ENCODE measurements at regions not wholly inside any gene's neighbourhood (a gene's known extent, or its start where the extent isn't known, plus 50 kb on each side); places are given as distances from the start of the nearest gene placed in this dataset.

GRCh38 chr12:74449872-74450271 is 87.8 kb upstream of the ATXN7L3B start:
- H3K27me3 ChIP-seq (ENCODE audit: control insufficient read depth in 4 of 4, insufficient read depth in 4 of 4, low read length in 3 of 4) = no peaks in the 10 kb centered on the region
- DNase-seq (ENCODE audit: low spot score) = no peak

DNA sequence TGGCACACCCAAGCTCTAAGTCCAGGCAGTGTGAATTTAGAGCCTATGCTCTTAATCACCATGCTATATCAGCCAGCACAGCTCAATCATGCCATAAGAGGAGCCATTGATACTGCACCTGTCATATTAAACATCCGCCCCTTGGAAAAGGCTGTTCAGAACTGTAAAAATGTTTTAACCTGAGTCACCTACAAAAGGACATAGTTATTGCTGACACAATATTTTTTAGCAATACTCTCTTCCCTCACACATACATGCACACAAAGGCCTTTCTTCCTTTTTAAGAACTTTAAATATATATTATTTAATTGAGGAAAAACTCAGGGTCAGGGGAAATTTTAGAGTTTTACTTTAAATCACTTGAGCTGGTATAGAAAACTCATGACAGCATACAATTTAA is 83.5 kb upstream of the ATXN7L3B start:
- H3K4me3 ChIP-seq (ENCODE audit: low read depth in 1 of 3, low read length in 3 of 3) = no peak overlapping the region
- H3K9me3 ChIP-seq (ENCODE audit: control insufficient read depth in 4 of 4, low read length in 3 of 4) = no peaks in the 10 kb centered on the region
- TF ChIP-seq, protein P1, sequence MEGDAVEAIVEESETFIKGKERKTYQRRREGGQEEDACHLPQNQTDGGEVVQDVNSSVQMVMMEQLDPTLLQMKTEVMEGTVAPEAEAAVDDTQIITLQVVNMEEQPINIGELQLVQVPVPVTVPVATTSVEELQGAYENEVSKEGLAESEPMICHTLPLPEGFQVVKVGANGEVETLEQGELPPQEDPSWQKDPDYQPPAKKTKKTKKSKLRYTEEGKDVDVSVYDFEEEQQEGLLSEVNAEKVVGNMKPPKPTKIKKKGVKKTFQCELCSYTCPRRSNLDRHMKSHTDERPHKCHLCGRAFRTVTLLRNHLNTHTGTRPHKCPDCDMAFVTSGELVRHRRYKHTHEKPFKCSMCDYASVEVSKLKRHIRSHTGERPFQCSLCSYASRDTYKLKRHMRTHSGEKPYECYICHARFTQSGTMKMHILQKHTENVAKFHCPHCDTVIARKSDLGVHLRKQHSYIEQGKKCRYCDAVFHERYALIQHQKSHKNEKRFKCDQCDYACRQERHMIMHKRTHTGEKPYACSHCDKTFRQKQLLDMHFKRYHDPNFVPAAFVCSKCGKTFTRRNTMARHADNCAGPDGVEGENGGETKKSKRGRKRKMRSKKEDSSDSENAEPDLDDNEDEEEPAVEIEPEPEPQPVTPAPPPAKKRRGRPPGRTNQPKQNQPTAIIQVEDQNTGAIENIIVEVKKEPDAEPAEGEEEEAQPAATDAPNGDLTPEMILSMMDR (IDR thresholded peaks at IDR 0.05; ENCODE audit: low read depth, low read length, missing input control) = no peak
- TF ChIP-seq GABPA (IDR thresholded peaks at IDR 0.05 in 1 of 2, conservative IDR thresholded peaks at IDR 0.05 in 1 of 2) (no peak), SP1 (IDR thresholded peaks at IDR 0.05) (no peak), YY1 (IDR thresholded peaks at IDR 0.05) (no peak), NR2F2 (IDR thresholded peaks at IDR 0.05) (no peak), JUND (IDR thresholded peaks at IDR 0.05) (no peak), FOXA2 (IDR thresholded peaks at IDR 0.05) (no peak), ZBTB33 (IDR thresholded peaks at IDR 0.05) (no peak), HNF4A (conservative IDR thresholded peaks at IDR 0.05) (no peak), HNF4G (IDR thresholded peaks at IDR 0.05) (no peak), TAF1 (conservative IDR thresholded peaks at IDR 0.05) (no peak), FOXA1 (IDR thresholded peaks at IDR 0.05) (no peak), RAD21 (IDR thresholded peaks at IDR 0.05) (no peak), EGR1 (IDR thresholded peaks at IDR 0.05; ENCODE audit: low read depth in 2 of 2) (no peak), RXRA (IDR thresholded peaks at IDR 0.05) (no peak)
- TF ChIP-seq, protein P2, sequence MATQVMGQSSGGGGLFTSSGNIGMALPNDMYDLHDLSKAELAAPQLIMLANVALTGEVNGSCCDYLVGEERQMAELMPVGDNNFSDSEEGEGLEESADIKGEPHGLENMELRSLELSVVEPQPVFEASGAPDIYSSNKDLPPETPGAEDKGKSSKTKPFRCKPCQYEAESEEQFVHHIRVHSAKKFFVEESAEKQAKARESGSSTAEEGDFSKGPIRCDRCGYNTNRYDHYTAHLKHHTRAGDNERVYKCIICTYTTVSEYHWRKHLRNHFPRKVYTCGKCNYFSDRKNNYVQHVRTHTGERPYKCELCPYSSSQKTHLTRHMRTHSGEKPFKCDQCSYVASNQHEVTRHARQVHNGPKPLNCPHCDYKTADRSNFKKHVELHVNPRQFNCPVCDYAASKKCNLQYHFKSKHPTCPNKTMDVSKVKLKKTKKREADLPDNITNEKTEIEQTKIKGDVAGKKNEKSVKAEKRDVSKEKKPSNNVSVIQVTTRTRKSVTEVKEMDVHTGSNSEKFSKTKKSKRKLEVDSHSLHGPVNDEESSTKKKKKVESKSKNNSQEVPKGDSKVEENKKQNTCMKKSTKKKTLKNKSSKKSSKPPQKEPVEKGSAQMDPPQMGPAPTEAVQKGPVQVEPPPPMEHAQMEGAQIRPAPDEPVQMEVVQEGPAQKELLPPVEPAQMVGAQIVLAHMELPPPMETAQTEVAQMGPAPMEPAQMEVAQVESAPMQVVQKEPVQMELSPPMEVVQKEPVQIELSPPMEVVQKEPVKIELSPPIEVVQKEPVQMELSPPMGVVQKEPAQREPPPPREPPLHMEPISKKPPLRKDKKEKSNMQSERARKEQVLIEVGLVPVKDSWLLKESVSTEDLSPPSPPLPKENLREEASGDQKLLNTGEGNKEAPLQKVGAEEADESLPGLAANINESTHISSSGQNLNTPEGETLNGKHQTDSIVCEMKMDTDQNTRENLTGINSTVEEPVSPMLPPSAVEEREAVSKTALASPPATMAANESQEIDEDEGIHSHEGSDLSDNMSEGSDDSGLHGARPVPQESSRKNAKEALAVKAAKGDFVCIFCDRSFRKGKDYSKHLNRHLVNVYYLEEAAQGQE (IDR thresholded peaks at IDR 0.05) = no peak
- TF ChIP-seq, protein P3, sequence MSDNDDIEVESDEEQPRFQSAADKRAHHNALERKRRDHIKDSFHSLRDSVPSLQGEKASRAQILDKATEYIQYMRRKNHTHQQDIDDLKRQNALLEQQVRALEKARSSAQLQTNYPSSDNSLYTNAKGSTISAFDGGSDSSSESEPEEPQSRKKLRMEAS (IDR thresholded peaks at IDR 0.05) = no peak
- no peak overlapping the region for H3K9ac ChIP-seq (ENCODE audit: low read depth in 1 of 2, low read length in 2 of 2)
- DNase-seq (ENCODE audit: low spot score) = no peak
- 97% methylated on average over 1 of the region's 1 CpG for WGBS
- H3K27me3 ChIP-seq (ENCODE audit: control insufficient read depth in 4 of 4, insufficient read depth in 4 of 4, low read length in 3 of 4) = no peaks in the 10 kb centered on the region
- no peaks in the 10 kb centered on the region for H3K4me1 ChIP-seq (ENCODE audit: control insufficient read depth in 4 of 4, insufficient read depth in 4 of 4, low read length in 3 of 4)
- no peak overlapping the region for H3K27ac ChIP-seq (ENCODE audit: low read depth in 1 of 2, low read length in 2 of 2)
- H3K36me3 ChIP-seq (ENCODE audit: control insufficient read depth in 4 of 4, insufficient read depth in 3 of 4, low read depth in 1 of 4, low read length in 3 of 4) = no peaks in the 10 kb centered on the region

More at GRCh38 chr12:74449872-74450271, 87.8 kb upstream of the ATXN7L3B start:
- no peaks in the 10 kb centered on the region for H3K9me3 ChIP-seq (ENCODE audit: control insufficient read depth in 4 of 4, low read length in 3 of 4)
- no peak overlapping the region for H3K27ac ChIP-seq (ENCODE audit: low read depth in 1 of 2, low read length in 2 of 2)
- TF ChIP-seq RXRA (IDR thresholded peaks at IDR 0.05) = no peak
- TF ChIP-seq FOXA2 (IDR thresholded peaks at IDR 0.05) = no peak
- TF ChIP-seq FOXA1 (IDR thresholded peaks at IDR 0.05) = no peak
- no peak for TF ChIP-seq TAF1 (conservative IDR thresholded peaks at IDR 0.05)
- TF ChIP-seq, protein P3 (IDR thresholded peaks at IDR 0.05) = no peak
- no peak for TF ChIP-seq SP1 (IDR thresholded peaks at IDR 0.05)
- no peak for TF ChIP-seq JUND (IDR thresholded peaks at IDR 0.05)
- TF ChIP-seq, protein P4, sequence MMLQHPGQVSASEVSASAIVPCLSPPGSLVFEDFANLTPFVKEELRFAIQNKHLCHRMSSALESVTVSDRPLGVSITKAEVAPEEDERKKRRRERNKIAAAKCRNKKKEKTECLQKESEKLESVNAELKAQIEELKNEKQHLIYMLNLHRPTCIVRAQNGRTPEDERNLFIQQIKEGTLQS (IDR thresholded peaks at IDR 0.05) = no peak
- TF ChIP-seq HNF4G (IDR thresholded peaks at IDR 0.05) = no peak
- TF ChIP-seq EGR1 (IDR thresholded peaks at IDR 0.05; ENCODE audit: low read depth in 2 of 2) = no peak
- TF ChIP-seq, protein P1 (IDR thresholded peaks at IDR 0.05; ENCODE audit: low read depth, low read length, missing input control) = no peak
- H3K4me1 ChIP-seq (ENCODE audit: control insufficient read depth in 4 of 4, insufficient read depth in 4 of 4, low read length in 3 of 4) = no peaks in the 10 kb centered on the region
- no peak overlapping the region for H3K9ac ChIP-seq (ENCODE audit: low read depth in 1 of 2, low read length in 2 of 2)
- H3K36me3 ChIP-seq (ENCODE audit: control insufficient read depth in 4 of 4, insufficient read depth in 3 of 4, low read depth in 1 of 4, low read length in 3 of 4) = no peaks in the 10 kb centered on the region
- 88% methylated on average over 2 of the region's 2 CpGs for WGBS
- H3K4me3 ChIP-seq (ENCODE audit: low read depth in 1 of 3, low read length in 3 of 3) = no peak overlapping the region
